CD4-positive, alpha-beta T cell treated with Interleukin-4 for 1 hour (primary cell): ENCODE measurements at regions not wholly inside any gene's neighbourhood (a gene's known extent, or its start where the extent isn't known, plus 50 kb on each side); places are given as distances from the start of the nearest gene placed in this dataset.
"Not testable (repeated sequence)": the region's sequence is repeated elsewhere in the genome, so short reads cannot be mapped to it uniquely, and the experiment has no call there.

Experiments used
- DNase-seq, 2 donors: peaks; one replicate each; pipeline ENCODE4 v3.0.0-alpha.2; 2020 to 2022

DNA sequence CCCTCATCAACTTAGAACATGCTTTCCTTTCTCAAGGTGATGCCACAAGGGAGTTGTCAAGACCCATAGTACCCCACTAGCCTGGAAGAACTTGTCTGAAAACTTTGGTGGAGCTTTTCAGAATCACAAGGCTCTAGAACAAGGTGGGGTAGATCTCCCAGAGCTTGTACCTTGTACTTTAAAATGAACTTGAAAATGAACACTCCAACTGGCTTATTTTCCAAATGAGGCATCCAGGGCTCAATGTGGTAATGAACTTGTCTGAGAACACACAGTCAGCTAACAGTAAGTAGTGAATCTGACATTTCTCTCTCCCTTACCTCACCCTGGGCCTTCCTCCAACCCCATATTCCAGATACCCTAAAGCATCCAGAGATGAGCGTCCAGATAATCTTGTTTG is 81.8 kb upstream of the THBS1 start:
- DNase-seq = no peak

DNA sequence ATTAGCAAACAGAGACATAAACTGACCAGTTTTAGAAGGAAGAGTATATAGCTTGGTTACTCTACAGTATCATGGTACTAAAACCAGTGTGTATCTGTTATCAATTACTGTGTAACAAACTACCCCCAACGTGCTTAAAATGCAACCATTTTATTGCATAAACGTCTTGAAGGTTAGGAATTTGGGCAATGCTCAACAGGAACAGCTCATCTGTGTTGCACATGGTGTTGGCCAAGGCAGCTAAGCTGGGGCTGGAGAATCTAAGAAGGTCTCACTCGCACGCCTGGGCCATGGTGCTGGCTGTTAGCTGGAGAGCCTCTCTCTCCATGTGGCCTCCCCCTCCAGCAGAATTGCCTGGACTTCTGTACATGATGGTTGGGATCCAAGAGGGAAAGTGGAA is 81.2 kb upstream of the THBS1 start:
- DNase-seq = no peak

DNA sequence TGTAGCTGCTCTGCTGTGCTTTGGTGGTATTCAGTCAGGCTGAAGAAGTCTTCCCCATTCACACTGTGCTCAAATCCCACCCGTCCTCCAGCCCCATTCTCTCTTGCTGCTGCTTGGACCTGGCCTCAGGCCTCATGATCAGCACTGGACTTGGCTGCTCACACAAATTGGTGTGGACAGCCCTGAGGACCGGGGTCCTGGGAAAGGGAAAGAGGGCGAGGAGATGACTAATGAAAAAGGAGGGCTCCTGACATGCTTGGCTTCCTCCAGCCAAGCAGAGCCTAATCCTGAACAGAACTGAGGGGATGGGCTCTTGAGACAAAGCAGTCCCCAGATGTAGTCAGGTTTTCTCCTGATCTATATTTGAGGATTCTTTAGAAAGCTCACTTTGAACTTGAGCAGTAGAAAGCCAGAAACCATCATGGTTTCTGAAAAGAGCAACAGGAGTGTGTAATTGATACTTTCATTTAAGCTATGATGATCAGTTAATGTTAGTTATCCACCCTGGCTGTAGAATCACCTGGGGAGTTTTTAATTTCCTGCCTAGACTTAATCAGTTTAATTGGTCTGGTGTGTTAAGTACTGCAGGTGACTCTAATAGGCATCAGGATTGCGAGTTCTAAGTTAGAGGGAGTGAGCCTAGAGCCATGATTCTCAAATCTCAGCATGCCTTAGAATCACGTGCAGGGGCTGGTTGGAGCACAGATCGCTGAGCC is 79.4 kb upstream of the THBS1 start:
- DNase-seq = no peak

DNA sequence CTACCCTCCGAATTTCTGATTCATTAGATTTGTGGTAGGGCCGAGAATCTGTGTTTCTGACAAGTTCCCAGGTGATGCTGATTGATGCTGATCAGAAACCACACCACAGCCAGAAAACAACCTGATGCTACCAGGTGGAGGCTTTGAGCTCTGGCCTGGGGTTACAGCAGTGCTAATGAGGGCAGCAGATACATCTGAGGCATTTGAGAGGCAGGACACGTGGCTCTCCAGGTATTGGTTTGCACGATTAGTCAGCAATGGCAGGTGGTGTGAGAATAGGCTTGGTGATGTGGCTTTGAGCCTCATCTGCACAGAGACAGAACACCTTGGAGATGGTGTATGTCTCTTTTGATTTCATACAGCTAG is 78.8 kb upstream of the THBS1 start:
- no peak for DNase-seq

DNA sequence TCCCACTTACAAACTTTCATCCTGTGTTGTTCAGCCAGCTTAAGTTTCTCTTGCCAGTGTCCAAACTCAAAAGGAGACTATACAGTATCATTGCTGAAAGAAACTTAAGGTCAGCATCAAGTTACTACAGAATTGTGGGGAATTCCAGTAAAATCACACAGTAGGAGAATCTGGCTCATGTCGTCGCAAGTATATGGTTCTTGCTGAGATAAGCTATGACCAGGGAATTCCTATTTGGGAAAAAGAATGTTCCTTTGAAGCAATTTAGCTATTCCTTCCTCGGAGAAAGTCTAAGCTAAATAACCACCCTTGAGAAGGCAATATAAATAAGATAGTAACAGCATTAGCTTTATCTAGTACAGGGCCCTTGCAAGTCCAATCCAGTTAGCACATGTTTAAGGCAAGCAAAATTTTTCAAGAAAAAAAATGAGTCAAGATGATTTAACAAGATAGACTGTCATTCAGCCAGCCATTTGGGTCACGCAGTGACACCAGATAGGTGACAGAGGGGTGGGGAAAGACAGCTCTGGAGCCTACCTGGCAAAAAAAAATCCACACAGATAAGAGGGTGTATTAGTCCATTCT is 78.2 kb upstream of the THBS1 start:
- no peak for DNase-seq

DNA sequence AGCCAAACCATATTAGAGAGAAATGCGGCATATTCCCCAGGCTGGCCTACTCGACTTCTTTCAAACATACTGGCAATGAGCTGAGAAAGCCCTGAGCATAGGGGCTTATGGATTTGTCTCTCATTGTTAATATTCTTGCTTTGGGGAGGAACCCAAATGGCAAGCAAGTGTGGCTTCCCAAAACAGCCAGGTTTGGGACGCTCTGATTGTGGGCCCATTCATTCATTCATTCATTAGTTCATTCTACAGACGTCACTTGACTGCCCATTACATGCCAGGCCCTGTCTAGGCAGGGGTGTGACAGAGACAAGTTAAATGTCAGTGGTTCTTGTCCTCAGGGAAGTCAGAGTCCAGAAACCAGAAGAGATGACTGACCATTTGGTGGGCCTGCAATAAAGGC is 77.4 kb upstream of the THBS1 start:
- no peak for DNase-seq

DNA sequence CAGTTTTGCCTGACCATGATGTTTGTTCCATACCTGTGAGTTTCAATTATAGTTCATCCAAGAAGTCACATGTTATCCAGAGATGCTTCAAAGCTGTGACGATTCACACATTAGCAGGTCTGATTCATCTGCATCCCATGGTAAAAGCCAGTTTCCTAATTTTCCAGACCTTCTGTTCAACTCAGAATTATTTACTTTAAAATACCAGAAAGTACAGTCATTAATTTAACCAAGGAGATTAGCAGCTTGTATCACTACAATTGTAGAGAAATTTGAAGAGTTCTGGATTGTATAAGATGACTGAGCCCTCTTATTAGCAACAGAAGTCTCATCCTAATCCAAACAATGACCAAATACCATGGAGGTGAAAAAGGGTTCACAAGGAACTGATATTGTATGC is 76.1 kb upstream of the THBS1 start:
- DNase-seq = no peak

DNA sequence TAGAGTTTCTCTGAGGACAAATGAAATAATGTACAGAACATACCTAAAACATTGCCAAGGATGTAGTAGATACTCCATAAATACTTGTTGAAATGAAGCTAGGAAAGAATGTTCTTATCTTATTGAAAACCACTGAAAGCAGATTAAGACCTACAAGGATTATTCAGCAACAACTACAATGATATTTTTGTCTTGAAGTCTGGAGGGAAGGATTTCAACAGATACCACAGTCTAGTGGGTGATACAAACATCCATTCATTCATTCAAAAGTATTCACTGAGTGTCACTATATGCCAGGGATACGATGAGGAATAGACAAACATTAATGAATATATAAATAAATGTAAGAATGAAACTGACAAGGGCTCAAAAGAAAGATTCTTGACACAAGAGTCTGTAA is 74.7 kb upstream of the THBS1 start:
- DNase-seq = no peak

DNA sequence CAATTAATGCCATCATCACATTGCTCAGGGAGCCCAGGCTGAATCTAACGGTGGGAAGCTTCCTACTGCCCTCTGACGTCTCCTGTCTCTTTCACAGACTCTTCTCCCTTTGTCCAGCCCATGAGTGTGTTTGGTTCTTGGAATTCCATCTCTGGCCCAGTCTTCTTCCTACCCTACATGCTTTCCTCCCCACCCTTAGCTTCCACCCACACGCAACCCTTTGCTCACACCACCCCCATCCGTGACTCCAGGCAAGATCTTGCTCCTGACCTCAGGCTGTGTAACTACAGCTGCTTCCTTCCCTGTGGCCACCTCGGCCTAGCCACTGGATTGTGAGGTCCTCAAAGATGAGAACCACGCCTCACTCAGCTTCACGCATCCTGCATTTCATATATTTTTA is 72.3 kb upstream of the THBS1 start:
- no peak for DNase-seq

DNA sequence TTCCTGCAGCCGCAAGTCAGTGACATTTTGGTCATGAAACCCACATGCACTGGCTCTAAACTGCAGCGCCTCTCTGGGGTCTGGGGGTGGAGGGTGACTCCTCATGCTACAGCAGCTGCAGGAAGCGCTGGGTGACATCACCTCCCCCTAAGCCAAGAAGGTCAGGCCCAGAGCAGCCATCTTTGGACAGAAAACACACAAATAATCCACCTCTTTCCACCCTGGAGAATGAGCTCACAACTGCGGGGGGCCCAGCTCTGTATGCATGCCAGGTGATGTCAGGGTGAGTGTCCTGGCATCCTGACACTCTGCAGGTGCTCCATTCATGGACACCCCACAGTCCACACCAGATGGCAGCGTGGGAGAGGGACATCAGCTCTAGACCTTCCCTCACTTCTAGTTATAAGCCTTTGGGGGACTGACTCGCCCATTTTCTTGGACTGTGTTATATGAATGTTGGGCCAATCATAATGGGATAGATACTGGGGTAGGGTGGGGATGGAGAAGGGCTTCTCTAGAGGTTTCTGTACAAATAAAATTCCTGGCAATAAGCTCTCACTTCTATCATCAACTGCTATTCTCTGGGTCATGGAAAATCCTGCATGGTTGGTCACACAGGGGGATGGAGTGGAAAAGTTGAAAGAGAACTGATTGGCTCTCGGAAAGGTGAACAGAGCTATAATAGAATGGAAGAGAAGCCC is 70.7 kb upstream of the THBS1 start:
- DNase-seq = no peak

DNA sequence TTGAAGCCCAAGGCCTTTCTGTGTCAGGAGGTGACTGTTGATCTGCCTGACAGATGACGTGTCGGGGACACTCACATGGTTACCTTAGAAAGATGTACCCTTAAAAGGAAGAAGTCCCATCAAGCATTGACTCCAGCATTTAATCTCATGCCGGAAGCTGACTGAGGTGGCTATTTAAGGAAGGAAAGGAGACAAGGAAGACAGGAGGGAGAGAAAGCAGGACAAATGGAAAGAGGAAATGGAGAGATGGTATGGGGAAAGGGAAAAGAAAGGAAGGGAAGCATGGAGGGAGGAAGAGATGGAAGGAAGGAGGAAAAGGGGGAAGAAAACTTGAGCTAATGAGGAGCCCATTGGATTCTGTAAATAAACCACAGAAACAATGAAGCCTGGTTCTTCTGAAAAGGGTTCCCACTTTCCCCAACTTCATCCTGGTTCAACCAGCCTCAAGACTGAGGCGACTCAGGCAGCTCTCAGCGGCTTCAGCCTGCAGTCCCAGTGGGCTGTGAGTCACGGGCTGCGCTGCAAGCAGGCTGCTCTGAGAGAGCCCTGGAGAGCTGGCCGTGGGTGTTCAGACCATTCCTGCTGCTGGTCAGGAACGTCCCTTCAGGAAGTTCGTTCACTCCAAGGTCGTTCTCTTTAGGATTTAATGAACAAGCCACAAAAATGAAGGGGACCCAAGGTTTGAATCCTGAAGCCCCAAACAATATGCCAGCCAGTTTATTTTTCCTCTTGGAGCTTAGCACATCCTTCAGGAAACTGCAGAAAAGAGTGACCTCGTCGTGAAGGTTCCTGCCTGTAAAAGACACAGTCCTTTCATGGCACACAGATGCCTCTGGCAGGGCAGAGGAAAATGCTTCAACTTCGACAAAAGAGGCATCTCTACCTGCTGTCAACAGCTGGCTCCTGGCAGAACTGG is 69.6 kb upstream of the THBS1 start:
- DNase-seq = no peak

DNA sequence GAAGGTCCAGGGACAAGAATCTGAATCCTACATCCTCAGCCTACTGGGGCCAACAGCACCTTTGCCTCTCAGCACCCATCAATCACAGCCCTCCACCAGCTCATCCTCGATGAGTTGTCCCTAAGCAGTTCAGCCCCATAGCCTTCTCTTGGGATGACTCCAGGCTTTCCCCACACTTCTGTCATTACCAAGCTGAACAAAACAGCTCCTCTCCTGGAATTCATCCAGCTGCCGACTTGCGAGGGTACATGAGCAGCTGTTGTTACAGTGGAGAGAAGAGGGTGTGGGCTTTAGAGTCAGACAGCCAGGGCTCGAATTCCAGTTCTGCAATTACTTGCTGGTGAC is 69.0 kb upstream of the THBS1 start:
- DNase-seq = no peak

DNA sequence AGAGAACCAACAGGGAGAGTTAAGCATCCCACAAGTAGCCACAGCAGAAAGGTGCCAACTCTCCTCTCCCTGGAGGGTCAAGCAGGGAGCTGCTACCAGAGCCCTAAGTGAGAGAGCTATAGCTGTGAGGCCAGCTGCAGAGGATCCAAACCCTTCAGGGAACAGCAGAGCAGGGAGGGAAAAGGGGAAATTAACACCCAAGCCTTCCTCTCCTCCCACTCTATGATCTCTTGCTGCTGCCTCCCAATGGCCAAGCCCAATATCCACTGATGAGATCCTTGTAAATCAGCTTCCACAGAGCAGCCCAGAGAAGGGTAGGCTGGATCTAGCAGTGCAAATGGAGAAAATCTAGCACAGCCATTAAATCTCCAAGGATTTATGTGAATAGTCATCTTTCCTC is 68.2 kb upstream of the THBS1 start:
- no peak for DNase-seq

DNA sequence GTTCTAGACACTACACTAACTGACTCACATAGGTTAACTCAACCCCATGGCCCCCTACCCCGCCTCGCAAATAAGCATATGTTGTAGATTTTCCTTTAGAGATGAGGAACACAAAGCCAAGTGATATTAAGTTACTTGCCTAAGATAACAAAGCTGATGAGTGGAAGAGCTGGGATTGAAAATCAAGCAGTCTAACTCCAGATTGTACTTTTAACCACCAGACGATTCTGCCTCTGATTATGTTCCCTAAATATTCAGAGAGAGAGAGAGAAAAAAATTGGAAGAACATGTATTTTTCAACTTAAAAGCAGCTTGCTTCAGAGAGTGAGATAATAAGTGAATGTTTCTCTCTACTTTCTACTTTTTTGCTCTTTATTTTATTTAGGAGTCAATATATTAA is 66.9 kb upstream of the THBS1 start:
- no peak for DNase-seq

DNA sequence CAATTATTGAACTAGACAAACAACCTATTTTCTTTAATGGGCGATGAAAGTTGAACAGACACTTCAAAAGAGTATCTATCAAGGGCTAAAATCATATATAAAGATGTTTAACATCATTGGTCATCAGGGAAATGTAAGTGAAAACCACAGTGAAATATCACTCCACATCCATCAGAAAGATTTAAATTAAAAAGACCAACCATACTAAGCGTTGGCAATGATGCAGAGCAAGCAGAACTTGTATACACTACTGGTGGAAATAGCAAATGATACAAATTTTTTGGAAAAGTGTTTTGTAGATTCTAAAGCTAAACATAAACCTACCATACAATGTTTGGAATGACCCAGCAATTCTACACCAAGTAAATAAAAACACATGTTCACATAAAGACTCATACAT is 65.9 kb upstream of the THBS1 start:
- DNase-seq = no peak

DNA sequence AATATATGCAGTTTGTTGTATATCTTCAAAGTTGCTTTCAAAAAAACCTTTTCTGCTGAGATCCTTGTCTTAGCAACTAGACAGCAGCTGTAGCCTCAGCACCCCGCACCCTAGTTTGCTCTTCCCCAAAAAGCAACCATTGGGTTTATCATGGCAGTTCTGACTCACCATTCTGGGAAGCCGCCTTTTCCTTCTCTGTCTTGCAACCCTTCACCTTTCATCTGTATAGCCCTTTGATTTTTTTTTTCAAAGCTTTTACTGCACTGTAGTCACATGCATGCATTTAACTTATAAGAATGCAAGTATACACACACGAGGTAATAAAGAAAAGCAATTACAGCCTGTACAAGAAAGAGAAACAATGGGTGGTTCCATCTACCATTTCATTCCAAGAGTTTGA is 65.1 kb upstream of the THBS1 start:
- DNase-seq = no peak

DNA sequence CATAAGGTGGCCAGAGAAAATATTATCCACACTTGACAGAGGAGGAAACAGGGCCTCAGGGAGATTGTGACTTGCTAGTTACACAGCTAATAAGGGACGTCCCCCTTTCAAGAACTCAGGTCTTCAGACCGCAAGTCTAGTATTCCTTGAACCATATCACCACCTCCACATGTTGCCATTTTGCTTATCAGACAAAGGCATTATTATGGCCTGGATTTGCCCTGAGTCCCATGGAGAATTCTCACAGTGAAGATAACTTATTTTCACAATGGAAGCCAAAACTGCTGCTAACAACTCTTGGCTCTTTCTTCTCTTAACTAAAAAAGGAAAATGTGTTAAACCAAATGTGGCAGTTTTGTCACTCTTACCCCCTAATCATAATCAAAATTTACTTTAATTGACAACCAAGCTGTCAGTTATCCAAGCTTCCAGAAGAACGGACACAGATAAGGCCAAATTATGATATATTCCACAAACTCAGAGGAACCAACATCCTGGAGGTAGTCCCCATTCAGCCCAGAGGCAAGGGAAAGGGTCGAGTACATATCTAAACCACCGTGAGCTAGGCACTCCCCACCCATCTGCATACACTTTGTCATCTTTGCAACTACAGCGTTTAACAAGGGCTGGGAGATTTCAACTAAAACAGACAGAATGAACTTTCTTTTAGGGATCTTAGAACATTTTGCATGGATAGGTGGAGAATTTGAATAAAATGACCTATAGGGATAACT is 63.6 kb upstream of the THBS1 start:
- DNase-seq = no peak

DNA sequence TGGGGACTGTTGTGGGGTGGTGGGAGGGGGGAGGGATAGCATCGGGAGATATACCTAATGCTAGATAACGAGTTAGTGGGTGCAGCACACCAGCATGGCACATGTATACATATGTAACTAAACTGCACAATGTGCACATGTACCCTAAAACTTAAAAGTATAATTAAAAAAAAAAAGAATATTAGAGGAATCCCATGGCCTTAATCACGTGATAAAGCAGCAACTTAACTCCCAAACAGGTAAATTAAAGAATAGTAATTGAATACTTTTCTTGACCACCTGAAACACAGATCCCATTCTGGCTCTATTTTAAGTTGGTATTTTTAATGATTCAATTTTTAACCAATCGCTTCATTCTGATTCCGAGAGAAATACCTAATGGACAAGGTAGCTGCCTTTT is 56.9 kb upstream of the THBS1 start:
- DNase-seq = not testable (repeated sequence)

DNA sequence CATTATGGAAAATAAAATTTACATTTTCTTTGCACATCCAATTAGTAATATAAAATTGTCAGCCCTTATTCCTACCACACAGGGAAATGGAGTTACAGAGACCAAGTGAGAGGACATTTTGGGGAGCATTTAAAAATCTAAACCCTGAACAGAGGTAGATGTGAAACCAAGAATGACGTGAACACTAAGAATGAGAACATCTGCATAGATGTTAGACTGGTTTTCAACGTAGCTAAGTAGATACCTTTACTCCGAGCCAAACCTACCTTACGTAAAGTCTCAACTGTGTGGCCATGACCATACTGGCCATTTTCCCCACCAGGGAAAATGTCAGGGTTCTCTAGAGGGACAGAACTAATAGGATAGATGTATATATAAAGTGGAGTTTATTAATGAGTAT is 51.4 kb upstream of the THBS1 start:
- DNase-seq = no peak

DNA sequence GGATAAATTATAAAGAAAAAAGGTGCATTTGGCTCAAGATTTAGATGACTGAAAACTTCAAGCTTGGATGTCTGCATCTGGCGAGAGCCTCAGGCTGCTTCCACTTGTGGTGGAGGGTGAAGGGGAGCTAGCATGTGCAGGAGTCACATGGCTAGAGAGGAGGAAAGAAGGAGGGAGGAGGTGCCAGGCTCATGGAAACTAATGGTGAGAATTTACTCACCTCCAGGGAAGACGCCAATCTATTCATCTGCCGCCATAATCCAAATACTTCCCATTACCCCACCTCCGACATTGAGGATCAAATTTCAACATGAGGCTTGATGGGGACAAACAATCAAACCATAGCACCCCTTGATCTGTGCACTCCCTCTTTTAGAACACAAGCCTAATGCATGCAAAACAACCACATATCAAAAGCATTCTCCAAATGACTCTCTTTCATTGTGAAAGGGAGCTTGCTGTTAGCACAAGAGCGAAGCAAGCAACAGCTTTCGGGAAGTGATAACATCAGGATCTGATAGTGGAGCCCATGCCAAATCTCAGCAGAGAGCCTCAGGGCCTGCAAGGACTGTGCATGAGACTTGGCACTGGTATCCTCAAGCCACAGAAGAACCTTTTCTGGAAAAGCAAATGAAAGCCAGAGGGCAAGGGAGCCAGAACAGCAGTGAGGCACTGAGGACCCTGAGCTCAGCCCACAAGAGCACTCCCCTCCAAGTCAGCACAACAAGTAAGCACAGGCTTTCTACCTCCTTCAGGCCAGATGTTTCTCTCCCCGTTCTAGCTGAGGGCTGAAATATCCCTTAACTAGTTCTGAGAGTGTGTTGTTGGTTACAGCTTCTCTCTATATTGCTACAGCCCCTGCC is 50.2 kb upstream of the THBS1 start:
- DNase-seq = no peak
